Hepatic stellate cell (primary cell): ENCODE measurements at regions not wholly inside any gene's neighbourhood (a gene's known extent, or its start where the extent isn't known, plus 50 kb on each side); places are given as distances from the start of the nearest gene placed in this dataset.

Source experiments
- DNase-seq: peaks from one replicate; pipeline ENCODE4 v3.0.0; 2011; ENCODE audit warnings: low spot score

- DNase-seq, result no peak
Observed at GRCh38 chr3:194837457-194838127, 151.9 kb downstream of the FAM43A start.

GRCh38 chr3:194838236-194838635 is 152.6 kb downstream of the FAM43A start:
- no peak for DNase-seq

- DNase-seq, result peak; percentile 20
Observed at GRCh38 chr3:194840661-194841514, 155.2 kb downstream of the FAM43A start.

GRCh38 chr3:194841515-194841841 is 155.8 kb downstream of the FAM43A start:
- DNase-seq, result no peak

GRCh38 chr3:194843556-194843955 is 157.9 kb downstream of the FAM43A start:
- no peak for DNase-seq

- no peak for DNase-seq
Observed at GRCh38 chr3:194844046-194844445, 158.4 kb downstream of the FAM43A start.

- DNase-seq, result no peak
Observed at GRCh38 chr3:194849166-194849875, 163.6 kb downstream of the FAM43A start.

- DNase-seq, result no peak
Observed at GRCh38 chr3:194851254-194851653, 165.6 kb downstream of the FAM43A start.

- no peak for DNase-seq
Observed at GRCh38 chr3:194851941-194852340, 166.3 kb downstream of the FAM43A start.

GRCh38 chr3:194852345-194852744 is 166.7 kb downstream of the FAM43A start:
- DNase-seq, result no peak

- no peak for DNase-seq
Observed at GRCh38 chr3:194852831-194853508, 167.3 kb downstream of the FAM43A start.

GRCh38 chr3:194854206-194854605 is 168.5 kb downstream of the FAM43A start:
- no peak for DNase-seq

- no peak for DNase-seq
Observed at GRCh38 chr3:194854659-194855390, 169.1 kb downstream of the FAM43A start.

- no peak for DNase-seq
Observed at GRCh38 chr3:194856296-194856695, 170.6 kb downstream of the FAM43A start.

GRCh38 chr3:194857469-194858113 is 171.9 kb downstream of the FAM43A start:
- DNase-seq, result no peak

- no peak for DNase-seq
Observed at GRCh38 chr3:194858382-194858781, 172.7 kb downstream of the FAM43A start.

GRCh38 chr3:194860725-194861124 is 175.0 kb downstream of the FAM43A start:
- DNase-seq, result no peak

GRCh38 chr3:194861375-194861774 is 175.7 kb downstream of the FAM43A start:
- no peak for DNase-seq

GRCh38 chr3:194865061-194865460 is 179.4 kb downstream of the FAM43A start:
- DNase-seq, result no peak

GRCh38 chr3:194865615-194866014 is 179.9 kb downstream of the FAM43A start:
- DNase-seq, result no peak

- no peak for DNase-seq
Observed at GRCh38 chr3:194866236-194866635, 180.6 kb downstream of the FAM43A start.
